ENCODE measurements at regions not wholly inside any gene's neighbourhood (a gene's known extent, or its start where the extent isn't known, plus 50 kb on each side); places are given as distances from the start of the nearest gene placed in this dataset.

DNA sequence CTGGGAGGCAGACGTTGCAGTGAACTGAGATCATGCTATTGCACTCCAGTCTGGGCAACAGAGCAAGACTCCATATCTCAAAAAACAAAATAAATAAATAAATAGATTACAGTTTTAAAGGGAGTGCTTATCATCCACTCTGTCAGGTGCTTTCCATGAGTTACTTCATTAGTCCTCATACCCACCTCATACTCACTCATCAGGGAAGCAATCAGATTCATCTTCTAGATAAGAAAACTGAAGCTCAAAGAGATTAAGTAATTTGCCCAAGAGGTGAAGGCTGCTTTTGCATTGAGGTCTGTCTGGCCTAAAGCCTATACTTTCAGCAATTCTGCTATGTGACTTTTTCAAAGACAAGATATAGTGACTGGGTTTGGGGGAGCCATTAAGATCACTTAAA, 101.0 kb downstream of the RASSF10 start:
- no peak for DNase-seq (ENCODE audit: low spot score)
- TF ChIP-seq, protein P1, sequence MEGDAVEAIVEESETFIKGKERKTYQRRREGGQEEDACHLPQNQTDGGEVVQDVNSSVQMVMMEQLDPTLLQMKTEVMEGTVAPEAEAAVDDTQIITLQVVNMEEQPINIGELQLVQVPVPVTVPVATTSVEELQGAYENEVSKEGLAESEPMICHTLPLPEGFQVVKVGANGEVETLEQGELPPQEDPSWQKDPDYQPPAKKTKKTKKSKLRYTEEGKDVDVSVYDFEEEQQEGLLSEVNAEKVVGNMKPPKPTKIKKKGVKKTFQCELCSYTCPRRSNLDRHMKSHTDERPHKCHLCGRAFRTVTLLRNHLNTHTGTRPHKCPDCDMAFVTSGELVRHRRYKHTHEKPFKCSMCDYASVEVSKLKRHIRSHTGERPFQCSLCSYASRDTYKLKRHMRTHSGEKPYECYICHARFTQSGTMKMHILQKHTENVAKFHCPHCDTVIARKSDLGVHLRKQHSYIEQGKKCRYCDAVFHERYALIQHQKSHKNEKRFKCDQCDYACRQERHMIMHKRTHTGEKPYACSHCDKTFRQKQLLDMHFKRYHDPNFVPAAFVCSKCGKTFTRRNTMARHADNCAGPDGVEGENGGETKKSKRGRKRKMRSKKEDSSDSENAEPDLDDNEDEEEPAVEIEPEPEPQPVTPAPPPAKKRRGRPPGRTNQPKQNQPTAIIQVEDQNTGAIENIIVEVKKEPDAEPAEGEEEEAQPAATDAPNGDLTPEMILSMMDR (IDR thresholded peaks at IDR 0.05; ENCODE audit: borderline replicate concordance, control extremely low read depth, extremely low read depth, insufficient read depth, missing control alignments): no peak
- in situ Hi-C loops (cut with MboI; ENCODE audit: low sequenced_read_pairs, unreplicated experiment): no loop called here

GRCh38 chr11:13110929-13111812, 102.1 kb downstream of the RASSF10 start:
- no peak for DNase-seq (ENCODE audit: low spot score)
- in situ Hi-C loops (cut with MboI; ENCODE audit: low sequenced_read_pairs, unreplicated experiment): no loop called here
- TF ChIP-seq, protein P1 (IDR thresholded peaks at IDR 0.05; ENCODE audit: borderline replicate concordance, control extremely low read depth, extremely low read depth, insufficient read depth, missing control alignments): no peak

DNA sequence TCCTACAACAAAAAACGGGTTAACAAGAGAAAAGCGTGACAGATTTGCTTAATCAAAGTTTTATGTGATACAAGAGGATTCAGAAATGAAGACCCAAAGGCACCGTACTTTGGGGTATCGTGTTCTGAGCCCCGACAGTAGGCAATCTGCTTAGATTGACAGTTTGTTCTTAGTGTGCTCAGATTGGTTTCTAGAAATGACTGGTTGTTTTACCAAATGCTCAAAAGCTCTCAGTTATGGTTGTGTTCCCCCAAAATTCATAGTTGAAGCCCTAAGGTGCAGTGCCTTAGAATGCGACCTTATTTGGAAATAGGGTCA, 102.7 kb downstream of the RASSF10 start:
- TF ChIP-seq, protein P1 (IDR thresholded peaks at IDR 0.05; ENCODE audit: borderline replicate concordance, control extremely low read depth, extremely low read depth, insufficient read depth, missing control alignments): no peak
- in situ Hi-C loops (cut with MboI; ENCODE audit: low sequenced_read_pairs, unreplicated experiment): no loop called here
- no peak for DNase-seq (ENCODE audit: low spot score)

DNA sequence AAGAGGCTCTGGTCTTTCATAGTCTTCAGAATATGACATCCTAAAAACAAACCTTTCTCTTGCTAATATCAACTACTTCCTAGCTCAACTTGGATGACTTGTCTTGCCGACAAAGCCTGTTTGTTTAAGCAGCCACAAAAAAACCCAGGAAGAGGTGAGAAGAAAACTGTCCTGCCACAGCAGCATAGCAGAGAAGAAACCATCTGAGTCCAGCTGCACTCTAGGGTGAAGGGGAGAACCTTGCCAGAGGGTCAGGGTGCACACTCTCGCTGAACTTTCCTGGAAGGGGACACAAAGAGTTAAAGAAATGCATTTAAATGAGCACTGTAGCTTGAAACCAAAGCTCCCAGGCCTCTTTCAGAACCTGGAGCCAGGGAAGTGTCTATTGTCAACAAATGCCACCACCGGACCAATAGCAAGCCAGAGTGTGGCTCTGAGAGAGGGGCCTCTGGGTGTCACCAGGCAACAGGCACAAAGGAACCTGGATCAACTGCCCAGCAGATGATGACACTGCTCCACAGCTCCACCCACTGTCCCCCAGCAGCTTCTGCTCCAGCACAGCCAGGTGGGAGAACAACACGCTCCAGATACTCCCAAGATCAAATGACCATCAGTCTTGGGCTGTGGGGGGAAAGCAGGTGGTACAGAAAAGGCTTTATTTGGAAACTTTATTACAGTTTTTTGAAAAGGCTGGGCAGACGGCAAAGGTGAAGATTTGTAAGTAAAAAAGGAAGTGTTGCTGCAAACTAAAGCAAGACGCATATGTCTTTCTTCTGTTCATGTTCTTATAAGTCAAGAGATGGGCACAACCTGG, 105.7 kb downstream of the RASSF10 start:
- in situ Hi-C loops (cut with MboI; ENCODE audit: low sequenced_read_pairs, unreplicated experiment): no loop called here
- no peak for DNase-seq (ENCODE audit: low spot score)
- TF ChIP-seq, protein P1 (IDR thresholded peaks at IDR 0.05; ENCODE audit: borderline replicate concordance, control extremely low read depth, extremely low read depth, insufficient read depth, missing control alignments): no peak

DNA sequence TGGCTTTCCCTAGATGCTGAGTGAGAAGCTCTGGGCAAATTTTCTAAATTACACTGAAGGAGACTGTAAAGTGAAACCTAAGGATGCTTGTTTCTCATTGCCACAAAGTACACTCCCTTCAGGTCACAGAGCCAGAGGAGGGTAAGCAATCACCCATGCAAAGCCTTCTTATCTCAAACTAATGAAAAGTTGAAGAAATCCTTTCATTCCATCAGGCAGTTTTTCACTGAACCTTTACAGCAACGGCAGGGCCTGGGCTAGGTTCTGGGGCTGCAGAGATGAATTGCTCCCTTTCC, 106.2 kb downstream of the RASSF10 start:
- TF ChIP-seq, protein P1 (IDR thresholded peaks at IDR 0.05; ENCODE audit: borderline replicate concordance, control extremely low read depth, extremely low read depth, insufficient read depth, missing control alignments): no peak
- no peak for DNase-seq (ENCODE audit: low spot score)
- in situ Hi-C loops (cut with MboI; ENCODE audit: low sequenced_read_pairs, unreplicated experiment): no loop called here

DNA sequence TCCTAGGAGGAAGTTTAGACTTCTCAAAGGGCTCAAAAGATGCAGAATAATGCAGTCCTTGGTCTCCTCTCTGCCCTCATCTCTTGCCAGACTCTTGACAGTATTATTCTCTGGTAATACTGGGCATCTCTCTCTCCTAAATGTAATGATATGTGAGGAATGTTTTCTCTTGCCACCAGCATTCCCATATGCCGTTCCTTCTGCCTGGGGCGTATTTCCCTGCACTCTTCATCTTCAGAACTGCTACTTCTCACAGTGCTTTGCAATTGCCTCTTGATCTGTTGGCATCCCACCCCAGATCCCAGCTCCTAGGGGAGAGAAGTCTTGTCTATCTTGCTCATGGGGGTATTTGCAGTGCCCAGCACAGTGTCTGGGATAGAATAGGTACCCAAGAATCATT, 107.4 kb downstream of the RASSF10 start:
- in situ Hi-C loops (cut with MboI; ENCODE audit: low sequenced_read_pairs, unreplicated experiment): no loop called here
- no peak for DNase-seq (ENCODE audit: low spot score)
- TF ChIP-seq, protein P1 (IDR thresholded peaks at IDR 0.05; ENCODE audit: borderline replicate concordance, control extremely low read depth, extremely low read depth, insufficient read depth, missing control alignments): no peak
